GM10248 (cell line): ENCODE measurements at regions not wholly inside any gene's neighbourhood (a gene's known extent, or its start where the extent isn't known, plus 50 kb on each side); places are given as distances from the start of the nearest gene placed in this dataset.
"Not testable (repeated sequence)": the region's sequence is repeated elsewhere in the genome, so short reads cannot be mapped to it uniquely, and the experiment has no call there.

Experiments
- CTCF ChIA-PET: fragments of 300-600 bp; sonication (Branson Sonifier 250); formaldehyde crosslinking; extraction: SDS; loops from one replicate; lab custom pipeline; 2021; ENCODE audit warnings: antibody characterized with exemption; lab: Yijun Ruan, JAX
- POLR2A ChIA-PET: fragments of 350-650 bp; sonication (Branson Sonifier 250); formaldehyde crosslinking; extraction: SDS; loops from one replicate; lab custom pipeline; 2020; ENCODE audit warnings: antibody characterized with exemption; lab: Yijun Ruan, JAX
- DNase-seq: peaks from one replicate; pipeline ENCODE4 v3.0.0; 2012; ENCODE audit errors: extremely low spot score
- CTCF ChIP-seq: IDR thresholded peaks from 2 replicates; pipeline ENCODE4 v1.5.1; 2012; ENCODE audit warnings: mild to moderate bottlenecking, low read depth; ENCODE audit errors: extremely low read depth, missing control alignments, control extremely low read depth

DNA sequence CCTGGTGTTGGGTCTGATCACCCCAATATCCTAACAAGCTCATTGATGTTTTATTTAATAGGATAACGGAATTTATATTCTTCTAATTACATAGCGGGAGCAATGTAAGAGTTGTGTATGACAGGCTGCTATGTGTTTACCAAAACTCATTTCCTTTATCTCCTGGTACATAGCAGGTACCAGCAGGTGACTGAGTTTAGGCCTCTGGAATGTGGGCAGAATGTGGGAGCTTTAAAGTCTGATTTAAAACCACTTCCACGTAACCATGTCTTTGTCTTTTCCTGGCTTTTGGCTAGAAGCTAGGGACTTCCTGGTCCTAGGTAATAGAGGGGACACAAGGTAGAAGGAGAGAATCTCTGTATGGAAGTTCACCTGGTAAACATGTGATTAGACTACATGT, 504.6 kb upstream of the SYNCRIP start:
- TF ChIP-seq CTCF, result no peak
- no peak for DNase-seq
- ChIA-PET POLR2A (no interaction called here), CTCF (interaction anchor here (0.6 kb wide), 1 partner anchor 236 kb away, joined by 3 read pairs; no protein-coding TSS in a partner anchor)

DNA sequence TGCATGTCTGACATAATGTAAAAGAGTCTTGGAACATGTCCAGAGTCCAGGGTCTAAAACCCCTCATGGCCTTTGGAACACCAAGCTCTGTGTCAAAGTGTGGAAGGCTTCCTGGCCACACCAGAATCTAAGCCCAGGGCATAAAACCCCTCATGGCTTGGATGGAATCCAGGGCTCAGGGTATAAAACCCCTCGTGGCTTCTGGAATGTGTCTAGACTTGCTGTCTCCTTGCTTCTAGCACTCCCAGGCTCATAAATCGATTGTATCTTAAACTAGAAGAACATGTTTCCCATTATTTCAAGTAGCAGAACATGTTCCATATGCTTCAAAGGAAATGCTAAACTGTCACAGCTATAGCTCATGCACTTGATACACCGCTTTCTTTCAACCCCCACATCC, 504.1 kb upstream of the SYNCRIP start:
- CTCF ChIA-PET, DNase-seq, POLR2A ChIA-PET: not testable (repeated sequence)

DNA sequence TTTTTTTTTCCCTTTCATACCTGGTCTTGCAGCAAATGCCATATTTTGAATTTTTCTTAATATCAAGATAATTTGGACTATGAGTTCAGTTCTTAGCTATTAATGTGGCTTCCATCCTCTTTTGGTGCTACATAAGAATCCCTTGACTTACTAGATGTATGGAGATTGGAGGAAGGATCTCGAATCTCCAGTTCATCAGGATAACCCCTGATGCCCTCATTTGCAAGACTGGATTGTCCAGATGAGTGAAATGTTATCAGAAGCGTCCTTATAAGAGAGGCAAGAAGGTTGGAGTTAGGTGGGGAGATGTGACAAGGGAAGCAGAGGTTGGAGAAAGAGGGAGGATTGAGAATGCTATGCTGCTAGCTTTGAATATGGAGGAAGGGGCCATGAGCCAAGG, 499.6 kb upstream of the SYNCRIP start:
- no peak for DNase-seq
- CTCF ChIA-PET, result interaction anchor here (1.1 to 1.5 kb wide), 2 partner anchors 19 to 34 kb away, joined by 3 to 4 read pairs; no protein-coding TSS in a partner anchor
- TF ChIP-seq CTCF, result no peak
- POLR2A ChIA-PET, result no interaction called here

DNA sequence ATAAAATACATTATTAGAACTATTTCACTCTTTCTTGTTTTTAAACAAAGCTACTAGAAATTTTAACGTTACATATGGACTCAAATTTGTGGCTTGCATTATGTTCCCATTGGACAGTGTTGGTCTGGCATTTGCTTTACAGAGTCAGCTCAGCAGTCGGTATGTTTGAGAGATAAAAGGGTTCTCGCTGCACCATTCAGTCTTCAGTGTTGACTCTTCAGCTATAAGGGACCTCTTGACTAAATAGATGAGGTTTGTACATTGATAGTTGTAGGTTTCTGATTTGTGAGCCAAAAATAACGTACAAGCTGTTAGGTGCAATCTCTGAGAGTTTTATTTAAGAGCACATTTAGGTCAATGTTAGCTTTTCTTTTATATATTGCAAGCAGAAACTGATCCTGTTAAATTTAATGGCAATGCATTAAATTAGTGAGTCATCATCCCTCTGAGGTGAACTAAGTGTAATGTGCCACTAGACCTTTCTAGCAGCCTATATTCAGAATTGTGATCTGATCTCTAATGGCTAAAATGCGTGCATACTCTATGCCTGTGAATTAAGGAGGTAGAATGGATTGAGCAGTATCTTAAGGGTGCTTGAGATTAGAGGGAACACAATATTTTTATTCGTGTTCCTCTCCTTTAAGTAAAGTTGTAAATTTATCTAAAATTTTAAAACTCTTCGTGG, 485.6 kb upstream of the SYNCRIP start:
- CTCF ChIA-PET, result interaction anchor here (1.1 kb wide), 1 partner anchor 9 kb away, joined by 3 read pairs; no protein-coding TSS in a partner anchor
- no peak for TF ChIP-seq CTCF
- no peak for DNase-seq
- POLR2A ChIA-PET, result no interaction called here

DNA sequence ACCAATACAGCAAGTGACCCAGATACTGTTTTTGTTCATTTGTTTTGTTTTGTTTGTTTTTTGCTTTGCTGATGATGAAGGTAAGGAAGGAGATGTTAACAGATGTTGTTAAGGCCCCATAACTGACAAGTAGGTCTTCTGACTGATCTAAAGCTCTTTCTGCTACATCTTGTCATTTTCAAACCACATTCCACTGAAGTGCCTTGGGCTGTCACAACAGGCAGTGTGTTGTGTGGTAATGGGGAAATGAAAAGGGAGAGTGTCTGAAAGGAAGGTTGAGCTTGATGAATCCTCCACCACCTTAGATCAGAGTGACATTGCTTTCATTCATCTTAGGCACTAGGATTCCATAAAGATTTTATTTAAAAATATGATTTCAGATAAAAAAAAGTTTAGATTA, 479.4 kb upstream of the SYNCRIP start:
- POLR2A ChIA-PET, result no interaction called here
- TF ChIP-seq CTCF, result no peak
- CTCF ChIA-PET, result no interaction called here
- DNase-seq, result no peak

- no peak for TF ChIP-seq CTCF
- ChIA-PET CTCF (interaction anchor here (0.8 kb wide), 1 partner anchor 9 kb away, joined by 4 read pairs; no protein-coding TSS in a partner anchor), POLR2A (no interaction called here)
- no peak for DNase-seq
These were observed 475.6 kb upstream of the SYNCRIP start for GRCh38 chr6:86118271-86118670.

- ChIA-PET CTCF (interaction anchor here (1.3 kb wide), 1 partner anchor 35 kb away, joined by 3 read pairs; no protein-coding TSS in a partner anchor), POLR2A (no interaction called here)
- TF ChIP-seq CTCF, result no peak
- DNase-seq, result no peak
These were observed 465.3 kb upstream of the SYNCRIP start for GRCh38 chr6:86107985-86108384.
